Choroid plexus epithelial cell (primary cell): ENCODE measurements at regions not wholly inside any gene's neighbourhood (a gene's known extent, or its start where the extent isn't known, plus 50 kb on each side); places are given as distances from the start of the nearest gene placed in this dataset.

Source experiments
- DNase-seq: peaks from one replicate; pipeline ENCODE4 v3.0.0-alpha.2; 2010; ENCODE audit warnings: low read depth
- H3K4me3 ChIP-seq: 2 replicates; pipeline ENCODE4 v1.5.1; 2011; ENCODE audit warnings: low read depth, mild to moderate bottlenecking, control low read depth, low read length, moderate library complexity
- CTCF ChIP-seq: conservative IDR thresholded peaks from 2 replicates; pipeline ENCODE4 v1.5.1; 2011; ENCODE audit warnings: low read depth, mild to moderate bottlenecking, control low read depth, inconsistent platforms, low read length, moderate library complexity

GRCh38 chr20:7091655-7092054, 324.2 kb downstream of the BMP2 start:
- no peak overlapping the region for H3K4me3 ChIP-seq
- TF ChIP-seq CTCF: no peak
- DNase-seq: no peak

GRCh38 chr20:7094438-7094997, 327.0 kb downstream of the BMP2 start:
- H3K4me3 ChIP-seq: no peak overlapping the region
- peak; percentile 72 for DNase-seq
- peak; percentile 77 for TF ChIP-seq CTCF

DNA sequence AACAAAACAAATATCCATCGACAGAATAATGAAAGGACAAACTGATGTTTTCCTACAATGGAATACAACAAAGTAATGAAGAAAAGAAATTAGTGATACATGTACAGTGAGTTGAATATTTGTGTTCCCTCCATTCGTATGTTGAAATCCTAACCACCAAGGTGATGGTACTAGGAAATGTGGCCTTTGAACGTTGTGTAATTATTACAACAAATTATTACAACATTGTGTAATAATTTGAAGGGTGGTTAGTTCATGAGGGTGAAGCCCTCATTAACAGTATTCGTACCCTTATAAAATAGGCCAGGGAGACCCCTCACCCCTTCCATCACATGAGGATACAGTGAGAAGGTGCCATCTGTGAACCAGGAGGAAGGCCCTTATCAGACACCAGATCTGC, 339.4 kb downstream of the BMP2 start:
- TF ChIP-seq CTCF: no peak
- no peak for DNase-seq
- H3K4me3 ChIP-seq: no peak overlapping the region

- no peak overlapping the region for H3K4me3 ChIP-seq
- no peak for DNase-seq
- TF ChIP-seq CTCF: no peak
Observed at GRCh38 chr20:7108929-7109328, 341.4 kb downstream of the BMP2 start.

- H3K4me3 ChIP-seq: no peak overlapping the region
- peak; percentile 79 for DNase-seq
- peak; percentile 85 for TF ChIP-seq CTCF
Observed at GRCh38 chr20:7113577-7114466, 346.3 kb downstream of the BMP2 start.

- H3K4me3 ChIP-seq: no peak overlapping the region
- DNase-seq: no peak
- TF ChIP-seq CTCF: no peak
Observed at GRCh38 chr20:7123457-7123856, 356.0 kb downstream of the BMP2 start.
